RPMI7951 (cell line): ENCODE measurements at regions not wholly inside any gene's neighbourhood (a gene's known extent, or its start where the extent isn't known, plus 50 kb on each side); places are given as distances from the start of the nearest gene placed in this dataset.

Experiments used
- DNase-seq: peaks from one replicate; pipeline ENCODE4 v3.0.0-alpha.2; 2012; ENCODE audit warnings: low read depth

GRCh38 chr4:167290678-167291077 is 56.4 kb upstream of the SPOCK3 start:
- no peak for DNase-seq

- DNase-seq, result no peak
Observed at GRCh38 chr4:167308876-167309275, 74.6 kb upstream of the SPOCK3 start.

GRCh38 chr4:167321299-167321698 is 87.0 kb upstream of the SPOCK3 start:
- DNase-seq, result no peak

- DNase-seq, result no peak
Observed at GRCh38 chr4:167339781-167340180, 105.5 kb upstream of the SPOCK3 start.

GRCh38 chr4:167359711-167360110 is 125.4 kb upstream of the SPOCK3 start:
- DNase-seq, result no peak

GRCh38 chr4:167379076-167379835 is 145.0 kb upstream of the SPOCK3 start:
- no peak for DNase-seq

- DNase-seq, result no peak
Observed at GRCh38 chr4:167380964-167381363, 146.7 kb upstream of the SPOCK3 start.

- no peak for DNase-seq
Observed at GRCh38 chr4:167383291-167383690, 149.0 kb upstream of the SPOCK3 start.

GRCh38 chr4:167397586-167397985 is 163.3 kb upstream of the SPOCK3 start:
- no peak for DNase-seq

GRCh38 chr4:167399201-167399600 is 164.9 kb upstream of the SPOCK3 start:
- no peak for DNase-seq

- no peak for DNase-seq
Observed at GRCh38 chr4:167406181-167406580, 171.9 kb upstream of the SPOCK3 start.

GRCh38 chr4:167415461-167415860 is 181.2 kb upstream of the SPOCK3 start:
- no peak for DNase-seq

GRCh38 chr4:167419468-167420140 is 185.3 kb upstream of the SPOCK3 start:
- DNase-seq, result no peak

GRCh38 chr4:167421201-167421600 is 186.9 kb upstream of the SPOCK3 start:
- no peak for DNase-seq

GRCh38 chr4:167424341-167425256 is 190.3 kb upstream of the SPOCK3 start:
- DNase-seq, result no peak

GRCh38 chr4:167428156-167428555 is 193.9 kb upstream of the SPOCK3 start:
- no peak for DNase-seq

- DNase-seq, result no peak
Observed at GRCh38 chr4:167431371-167431770, 197.1 kb upstream of the SPOCK3 start.

GRCh38 chr4:167435786-167436185 is 201.5 kb upstream of the SPOCK3 start:
- no peak for DNase-seq

GRCh38 chr4:167443841-167444240 is 209.5 kb upstream of the SPOCK3 start:
- DNase-seq, result no peak

- DNase-seq, result no peak
Observed at GRCh38 chr4:167452922-167453430, 218.7 kb upstream of the SPOCK3 start.

GRCh38 chr4:167456619-167457018 is 222.3 kb upstream of the SPOCK3 start:
- no peak for DNase-seq

- DNase-seq, result no peak
Observed at GRCh38 chr4:167469436-167469835, 235.1 kb upstream of the SPOCK3 start.
